ENCODE measurements at regions not wholly inside any gene's neighbourhood (a gene's known extent, or its start where the extent isn't known, plus 50 kb on each side); places are given as distances from the start of the nearest gene placed in this dataset.

GRCh38 chr2:150752229-150752628, 264.8 kb upstream of the RND3 start:
- DNase-seq, result no peak

GRCh38 chr2:150750720-150751119, 263.3 kb upstream of the RND3 start:
- no peak for DNase-seq

- DNase-seq, result no peak
Measured at GRCh38 chr2:150742094-150742493, 254.6 kb upstream of the RND3 start.

- DNase-seq, result no peak
Measured at GRCh38 chr2:150735894-150736498, 248.5 kb upstream of the RND3 start.

- no peak for DNase-seq
Measured at GRCh38 chr2:150733051-150733618, 245.7 kb upstream of the RND3 start.

- no peak for DNase-seq
Measured at GRCh38 chr2:150732491-150732890, 245.0 kb upstream of the RND3 start.

GRCh38 chr2:150732064-150732463, 244.6 kb upstream of the RND3 start:
- DNase-seq, result no peak

GRCh38 chr2:150729495-150729955, 242.1 kb upstream of the RND3 start:
- DNase-seq, result no peak

- no peak for DNase-seq
Measured at GRCh38 chr2:150718280-150718679, 230.8 kb upstream of the RND3 start.

GRCh38 chr2:150716186-150716585, 228.7 kb upstream of the RND3 start:
- no peak for DNase-seq

GRCh38 chr2:150715501-150715900, 228.0 kb upstream of the RND3 start:
- DNase-seq, result no peak

GRCh38 chr2:150710916-150711315, 223.4 kb upstream of the RND3 start:
- no peak for DNase-seq

GRCh38 chr2:150710041-150710440, 222.6 kb upstream of the RND3 start:
- no peak for DNase-seq

- DNase-seq, result no peak
Measured at GRCh38 chr2:150706561-150706960, 219.1 kb upstream of the RND3 start.

GRCh38 chr2:150705767-150706166, 218.3 kb upstream of the RND3 start:
- no peak for DNase-seq

- DNase-seq, result no peak
Measured at GRCh38 chr2:150705357-150705756, 217.9 kb upstream of the RND3 start.

GRCh38 chr2:150702791-150703190, 215.3 kb upstream of the RND3 start:
- DNase-seq, result no peak

GRCh38 chr2:150700666-150701580, 213.5 kb upstream of the RND3 start:
- no peak for DNase-seq

- DNase-seq, result no peak
Measured at GRCh38 chr2:150699218-150699617, 211.8 kb upstream of the RND3 start.

GRCh38 chr2:150698016-150698661, 210.7 kb upstream of the RND3 start:
- no peak for DNase-seq

- DNase-seq, result no peak
Measured at GRCh38 chr2:150697596-150697995, 210.1 kb upstream of the RND3 start.

- DNase-seq, result no peak
Measured at GRCh38 chr2:150695451-150696135, 208.1 kb upstream of the RND3 start.

- no peak for DNase-seq
Measured at GRCh38 chr2:150693556-150693955, 206.1 kb upstream of the RND3 start.
